SK-N-SH (cell line): ENCODE measurements at regions not wholly inside any gene's neighbourhood (a gene's known extent, or its start where the extent isn't known, plus 50 kb on each side); places are given as distances from the start of the nearest gene placed in this dataset.

Source experiments
- CTCF ChIA-PET: fragments of 300-600, 350-600 bp; formaldehyde crosslinking; extraction: SDS; loops from one replicate; lab custom pipeline; 2021; lab: Yijun Ruan, JAX
- POLR2A ChIA-PET: fragments of 350-600 bp; sonication (Branson Sonifier 250); formaldehyde crosslinking; extraction: SDS; loops from one replicate; lab custom pipeline; 2020; ENCODE audit warnings: antibody characterized with exemption, inconsistent platforms; lab: Yijun Ruan, JAX
- DNase-seq: peaks from one replicate; pipeline ENCODE4 v3.0.0; 2012
- H2AFZ ChIP-seq: fragments of 200-600 bp; sonication (generic); 2 replicates; pipeline ENCODE4 v1.8.1; 2016; ENCODE audit warnings: antibody characterized with exemption, mild to moderate bottlenecking, low read depth
- H3F3A ChIP-seq: fragments of 200-600 bp; sonication (generic); replicated peaks from 2 replicates; pipeline ENCODE3; 2016; ENCODE audit warnings: antibody characterized with exemption, mild to moderate bottlenecking; ENCODE audit not compliant: insufficient read depth
- H3K27ac ChIP-seq, 2 experiments: fragments of 200-500 bp in 1 of 2; fragments of 200-600 bp in 1 of 2; sonication (Bioruptor generic) in 1 of 2; sonication (generic), shearing (Covaris generic) in 1 of 2; 2 replicates each; pipeline versions ENCODE4 v1.5.1 to v1.6.1; 2014 to 2016; ENCODE audit warnings: low read depth in 2 of 2, inconsistent platforms in 1 of 2, low read length in 1 of 2, mild to moderate bottlenecking in 1 of 2, mixed read lengths in 1 of 2
- H3K27me3 ChIP-seq: fragments of 200-600 bp; sonication (generic), shearing (Covaris generic); 2 replicates; pipeline ENCODE4 v1.6.1; 2016; ENCODE audit warnings: mixed run types; ENCODE audit not compliant: insufficient read depth
- H3K36me3 ChIP-seq, 2 experiments: fragments of 200-500 bp in 1 of 2; fragments of 200-600 bp in 1 of 2; sonication (Bioruptor generic) in 1 of 2; sonication (generic) in 1 of 2; replicated peaks in 1 of 2; 2 replicates each; pipeline versions ENCODE3 to v1.5.1; 2014 to 2016; ENCODE audit warnings: low read length in 1 of 2, mild to moderate bottlenecking in 1 of 2; ENCODE audit not compliant: insufficient read depth in 2 of 2, control insufficient read depth in 1 of 2
- H3K4me1 ChIP-seq, 2 experiments: fragments of 200-500 bp in 1 of 2; fragments of 200-600 bp in 1 of 2; sonication (Bioruptor generic) in 1 of 2; sonication (generic), shearing (Covaris generic) in 1 of 2; 2 replicates each; pipeline versions ENCODE4 v1.5.1 to v1.6.1; 2014 to 2016; ENCODE audit warnings: low read depth in 1 of 2, low read length in 1 of 2, mixed run types in 1 of 2; ENCODE audit not compliant: insufficient read depth in 2 of 2, control insufficient read depth in 1 of 2
- H3K4me2 ChIP-seq: fragments of 200-600 bp; sonication (generic), shearing (Covaris generic); 2 replicates; pipeline ENCODE4 v1.6.1; 2017; ENCODE audit warnings: mixed run types
- H3K4me3 ChIP-seq, 2 experiments: fragments of 200-500 bp in 1 of 2; fragments of 200-600 bp in 1 of 2; sonication (Bioruptor generic) in 1 of 2; sonication (generic), shearing (Covaris generic) in 1 of 2; 2 replicates each; pipeline versions ENCODE4 v1.5.1 to v1.8.1; 2014 to 2016; ENCODE audit warnings: low read depth in 2 of 2, inconsistent platforms in 1 of 2, low read length in 1 of 2, mild to moderate bottlenecking in 1 of 2, mixed read lengths in 1 of 2, moderate library complexity in 1 of 2
- H3K79me2 ChIP-seq: fragments of 200-600 bp; sonication (generic); 2 replicates; pipeline ENCODE4 v1.8.1; 2017; ENCODE audit warnings: mild to moderate bottlenecking; ENCODE audit not compliant: insufficient read depth
- H3K9ac ChIP-seq: fragments of 200-600 bp; sonication (generic); 2 replicates; pipeline ENCODE4 v1.6.1; 2017; ENCODE audit warnings: mixed run types
- H3K9me2 ChIP-seq: fragments of 200-600 bp; sonication (generic); 2 replicates; pipeline ENCODE4 v1.6.1; 2017; ENCODE audit warnings: mixed run types
- H3K9me3 ChIP-seq: fragments of 200-600 bp; sonication (generic); 2 replicates; pipeline ENCODE4 v1.6.1; 2017; ENCODE audit warnings: mixed run types, mild to moderate bottlenecking, moderate library complexity
- H4K20me1 ChIP-seq: fragments of 200-600 bp; sonication (generic); 2 replicates; pipeline ENCODE4 v1.6.1; 2017; ENCODE audit warnings: mild to moderate bottlenecking, mixed run types; ENCODE audit not compliant: insufficient read depth
- CHD2 ChIP-seq: fragments of 150-350 bp; IDR thresholded peaks from 2 replicates; pipeline ENCODE4 v1.6.1; 2018; ENCODE audit warnings: low read length; ENCODE audit not compliant: partially characterized antibody
- EZH2phosphoT487 ChIP-seq: fragments of 200-600 bp; sonication (generic); IDR thresholded peaks from 2 replicates; pipeline ENCODE4 v1.6.1; 2017; ENCODE audit warnings: low read depth, mixed run types, mild to moderate bottlenecking, antibody characterized with exemption, moderate library complexity, borderline replicate concordance
- FOSL2 ChIP-seq: IDR thresholded peaks from 2 replicates; pipeline ENCODE4 v1.4.0; 2012; ENCODE audit warnings: low read depth, mild to moderate bottlenecking, moderate library complexity, borderline replicate concordance
- FOXJ3 ChIP-seq: sonication (generic); formaldehyde crosslinking; IDR thresholded peaks from 2 replicates; pipeline ENCODE4 v1.5.1; 2020; ENCODE audit warnings: mild to moderate bottlenecking, missing genetic modification reagents
- JUND ChIP-seq: IDR thresholded peaks from 2 replicates; pipeline ENCODE4 v1.4.0; 2012
- RXRA ChIP-seq: IDR thresholded peaks from 2 replicates; pipeline ENCODE4 v1.4.0; 2012; ENCODE audit warnings: low read depth, mild to moderate bottlenecking, borderline replicate concordance
- YY1 ChIP-seq: IDR thresholded peaks from 2 replicates; pipeline ENCODE4 v1.4.0; 2012; ENCODE audit warnings: low read depth, mild to moderate bottlenecking
- WGBS: methylation state at CpG from one replicate; pipeline ENCODE4 v1.1.6; 2017; ENCODE audit warnings: low lambda C conversion rate; 5-methylcytosine and 5-hydroxymethylcytosine counted together
- TF ChIP-seq, protein P1 (sequence below): IDR thresholded peaks from 2 replicates; pipeline ENCODE4 v1.4.0; 2012; ENCODE audit warnings: low read depth, borderline replicate concordance
- TF ChIP-seq, protein P2 (sequence below): fragments of 150-350 bp; IDR thresholded peaks from 2 replicates; pipeline ENCODE4 v1.6.1; 2016; ENCODE audit warnings: mild to moderate bottlenecking, low read depth, low read length
- TF ChIP-seq, protein P3 (sequence below): fragments of 200-600 bp; sonication (generic); IDR thresholded peaks from 2 replicates; pipeline ENCODE4 v1.6.1; 2017; ENCODE audit warnings: antibody characterized with exemption, mild to moderate bottlenecking, moderate library complexity
- TF ChIP-seq, protein P4 (sequence below): IDR thresholded peaks from 2 replicates; pipeline ENCODE4 v1.4.0; 2012; ENCODE audit warnings: low read depth
- TF ChIP-seq, protein P5 (sequence below): IDR thresholded peaks from 2 replicates; pipeline ENCODE4; 2012

DNA sequence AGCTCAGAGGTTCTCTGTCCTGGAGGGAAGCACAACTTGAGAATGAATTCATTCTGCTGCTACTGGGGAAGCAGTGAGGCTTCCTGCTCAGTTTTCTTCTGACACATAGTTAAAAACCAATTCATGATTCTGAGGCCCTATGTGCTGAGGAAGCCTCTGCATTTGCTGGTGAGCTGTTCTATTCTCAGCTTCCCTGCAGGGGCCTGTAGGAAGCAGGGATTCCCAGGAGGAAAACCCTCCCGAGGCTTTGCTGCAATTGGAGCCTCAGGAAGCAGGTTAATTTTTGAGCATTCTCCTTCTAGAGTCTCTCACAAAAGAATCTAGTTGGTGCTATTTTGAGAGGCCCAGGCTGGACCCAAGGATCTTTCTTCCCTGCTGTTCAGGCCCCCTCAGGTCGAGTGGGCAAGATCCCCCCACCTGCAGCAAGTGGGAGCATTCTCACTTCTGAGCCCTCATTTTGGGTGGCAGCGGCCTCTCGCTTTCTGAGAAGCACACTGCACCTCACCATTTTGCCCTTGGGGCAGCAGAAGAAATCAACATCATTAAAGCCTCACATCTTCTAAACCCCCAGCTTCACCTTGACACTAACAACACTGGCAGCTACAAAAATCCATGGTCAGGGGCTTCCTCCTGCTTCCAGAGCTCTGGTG is 197.5 kb upstream of the TSC22D2 start:
- no peaks in the 10 kb centered on the region for H3K9me2 ChIP-seq
- H3K9ac ChIP-seq: no peak overlapping the region
- no peak overlapping the region for H3K4me2 ChIP-seq
- ChIA-PET POLR2A (no interaction called here), CTCF (interaction anchor here (0.6 to 3.3 kb wide), 4 partner anchors 9 to 243 kb away, joined by 3 to 14 read pairs (median 4); no protein-coding TSS in a partner anchor)
- H3K27me3 ChIP-seq: no peaks in the 10 kb centered on the region
- H3F3A ChIP-seq: no peaks in the 10 kb centered on the region
- no peak overlapping the region for H3K4me3 ChIP-seq
- no peaks in the 10 kb centered on the region for H3K79me2 ChIP-seq
- peaks cover 0 to 1% of the 10 kb centered on the region in 2 experiments; a peak in 1 of 4 replicates for H3K4me1 ChIP-seq
- no peaks in the 10 kb centered on the region for H3K9me3 ChIP-seq
- no peak overlapping the region for H3K27ac ChIP-seq
- DNase-seq: no peak
- TF ChIP-seq, protein P1, sequence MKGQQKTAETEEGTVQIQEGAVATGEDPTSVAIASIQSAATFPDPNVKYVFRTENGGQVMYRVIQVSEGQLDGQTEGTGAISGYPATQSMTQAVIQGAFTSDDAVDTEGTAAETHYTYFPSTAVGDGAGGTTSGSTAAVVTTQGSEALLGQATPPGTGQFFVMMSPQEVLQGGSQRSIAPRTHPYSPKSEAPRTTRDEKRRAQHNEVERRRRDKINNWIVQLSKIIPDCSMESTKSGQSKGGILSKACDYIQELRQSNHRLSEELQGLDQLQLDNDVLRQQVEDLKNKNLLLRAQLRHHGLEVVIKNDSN: no peak
- no peak for TF ChIP-seq CHD2
- TF ChIP-seq EZH2phosphoT487: no peak
- no peak for TF ChIP-seq FOXJ3 (CRISPR knock-in tag)
- TF ChIP-seq, protein P2, sequence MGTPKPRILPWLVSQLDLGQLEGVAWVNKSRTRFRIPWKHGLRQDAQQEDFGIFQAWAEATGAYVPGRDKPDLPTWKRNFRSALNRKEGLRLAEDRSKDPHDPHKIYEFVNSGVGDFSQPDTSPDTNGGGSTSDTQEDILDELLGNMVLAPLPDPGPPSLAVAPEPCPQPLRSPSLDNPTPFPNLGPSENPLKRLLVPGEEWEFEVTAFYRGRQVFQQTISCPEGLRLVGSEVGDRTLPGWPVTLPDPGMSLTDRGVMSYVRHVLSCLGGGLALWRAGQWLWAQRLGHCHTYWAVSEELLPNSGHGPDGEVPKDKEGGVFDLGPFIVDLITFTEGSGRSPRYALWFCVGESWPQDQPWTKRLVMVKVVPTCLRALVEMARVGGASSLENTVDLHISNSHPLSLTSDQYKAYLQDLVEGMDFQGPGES: no peak
- TF ChIP-seq, protein P3, sequence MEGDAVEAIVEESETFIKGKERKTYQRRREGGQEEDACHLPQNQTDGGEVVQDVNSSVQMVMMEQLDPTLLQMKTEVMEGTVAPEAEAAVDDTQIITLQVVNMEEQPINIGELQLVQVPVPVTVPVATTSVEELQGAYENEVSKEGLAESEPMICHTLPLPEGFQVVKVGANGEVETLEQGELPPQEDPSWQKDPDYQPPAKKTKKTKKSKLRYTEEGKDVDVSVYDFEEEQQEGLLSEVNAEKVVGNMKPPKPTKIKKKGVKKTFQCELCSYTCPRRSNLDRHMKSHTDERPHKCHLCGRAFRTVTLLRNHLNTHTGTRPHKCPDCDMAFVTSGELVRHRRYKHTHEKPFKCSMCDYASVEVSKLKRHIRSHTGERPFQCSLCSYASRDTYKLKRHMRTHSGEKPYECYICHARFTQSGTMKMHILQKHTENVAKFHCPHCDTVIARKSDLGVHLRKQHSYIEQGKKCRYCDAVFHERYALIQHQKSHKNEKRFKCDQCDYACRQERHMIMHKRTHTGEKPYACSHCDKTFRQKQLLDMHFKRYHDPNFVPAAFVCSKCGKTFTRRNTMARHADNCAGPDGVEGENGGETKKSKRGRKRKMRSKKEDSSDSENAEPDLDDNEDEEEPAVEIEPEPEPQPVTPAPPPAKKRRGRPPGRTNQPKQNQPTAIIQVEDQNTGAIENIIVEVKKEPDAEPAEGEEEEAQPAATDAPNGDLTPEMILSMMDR: no peak
- TF ChIP-seq JUND: no peak
- no peak for TF ChIP-seq FOSL2
- TF ChIP-seq, protein P4, sequence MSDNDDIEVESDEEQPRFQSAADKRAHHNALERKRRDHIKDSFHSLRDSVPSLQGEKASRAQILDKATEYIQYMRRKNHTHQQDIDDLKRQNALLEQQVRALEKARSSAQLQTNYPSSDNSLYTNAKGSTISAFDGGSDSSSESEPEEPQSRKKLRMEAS: no peak
- peak overlapping the region; percentile 43; the same call in 1 of the 2 replicates for H2AFZ ChIP-seq
- 79% methylated on average over 4 of the region's 4 CpGs for WGBS
- H3K36me3 ChIP-seq: no peaks in the 10 kb centered on the region
- H4K20me1 ChIP-seq: no peaks in the 10 kb centered on the region

DNA sequence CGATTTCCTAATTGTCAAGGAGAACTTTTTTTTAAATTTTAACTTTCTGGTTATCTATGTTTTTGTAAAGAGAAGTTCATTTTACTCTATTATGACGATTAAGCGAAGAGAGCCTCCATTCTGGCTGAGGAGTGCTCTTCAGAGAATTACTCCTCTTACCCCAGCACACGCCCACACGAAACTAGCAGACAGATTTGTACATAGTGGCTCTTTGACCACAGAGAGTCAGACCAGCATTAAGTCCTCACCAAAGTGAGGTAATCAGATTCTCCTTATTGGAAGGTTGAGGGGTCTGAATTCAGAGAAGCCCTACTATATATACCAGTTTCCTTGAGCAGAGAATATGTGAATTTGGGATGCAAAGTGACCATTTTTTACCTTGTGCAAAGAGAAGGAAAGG is 204.8 kb upstream of the TSC22D2 start:
- POLR2A ChIA-PET: no interaction called here
- no peak overlapping the region for H3K9ac ChIP-seq
- no peaks in the 10 kb centered on the region for H3F3A ChIP-seq
- H4K20me1 ChIP-seq: no peaks in the 10 kb centered on the region
- no peak overlapping the region for H3K4me3 ChIP-seq
- no peaks in the 10 kb centered on the region for H3K4me1 ChIP-seq
- no peaks in the 10 kb centered on the region for H3K79me2 ChIP-seq
- CTCF ChIA-PET: interaction anchor here (0.9 kb wide), 1 partner anchor 19 kb away, joined by 3 read pairs; no protein-coding TSS in a partner anchor
- 76% methylated on average over 5 of the region's 5 CpGs for WGBS
- no peak overlapping the region for H3K27ac ChIP-seq
- no peak for DNase-seq
- TF ChIP-seq, protein P5, sequence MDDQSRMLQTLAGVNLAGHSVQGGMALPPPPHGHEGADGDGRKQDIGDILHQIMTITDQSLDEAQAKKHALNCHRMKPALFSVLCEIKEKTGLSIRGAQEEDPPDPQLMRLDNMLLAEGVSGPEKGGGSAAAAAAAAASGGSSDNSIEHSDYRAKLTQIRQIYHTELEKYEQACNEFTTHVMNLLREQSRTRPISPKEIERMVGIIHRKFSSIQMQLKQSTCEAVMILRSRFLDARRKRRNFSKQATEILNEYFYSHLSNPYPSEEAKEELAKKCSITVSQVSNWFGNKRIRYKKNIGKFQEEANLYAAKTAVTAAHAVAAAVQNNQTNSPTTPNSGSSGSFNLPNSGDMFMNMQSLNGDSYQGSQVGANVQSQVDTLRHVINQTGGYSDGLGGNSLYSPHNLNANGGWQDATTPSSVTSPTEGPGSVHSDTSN: no peak
- TF ChIP-seq RXRA (no peak), YY1 (no peak), FOXJ3 (CRISPR knock-in tag) (no peak), EZH2phosphoT487 (no peak), FOSL2 (no peak)
- TF ChIP-seq, protein P4: no peak
- H3K36me3 ChIP-seq: no peaks in the 10 kb centered on the region
- no peaks in the 10 kb centered on the region for H3K27me3 ChIP-seq
- H3K4me2 ChIP-seq: no peak overlapping the region
- peaks cover under 1% of the 10 kb centered on the region for H3K9me3 ChIP-seq
- no peak overlapping the region for H2AFZ ChIP-seq
- no peaks in the 10 kb centered on the region for H3K9me2 ChIP-seq
